Suprapubic skin (tissue), 4 donors: ENCODE measurements at regions not wholly inside any gene's neighbourhood (a gene's known extent, or its start where the extent isn't known, plus 50 kb on each side); places are given as distances from the start of the nearest gene placed in this dataset.

Experiments
- CTCF ChIP-seq, 2 donors: fragments of 200-600 bp in 1 of 2; fragments of 450-650 bp in 1 of 2; sonication (generic) in 1 of 2; IDR thresholded peaks; one replicate each; pipeline ENCODE4 v1.5.1; 2016 to 2019; ENCODE audit warnings: antibody characterized with exemption in 2 of 2, mild to moderate bottlenecking in 1 of 2, moderate library complexity in 1 of 2
- EP300 ChIP-seq: sonication (generic); formaldehyde crosslinking; IDR thresholded peaks from one replicate; pipeline ENCODE4 v1.6.1; 2017; ENCODE audit warnings: antibody characterized with exemption
- POLR2A ChIP-seq, 2 donors: fragments of 450-650 bp; IDR thresholded peaks; one replicate each; pipeline ENCODE4 v1.6.1; 2017; ENCODE audit warnings: antibody characterized with exemption in 2 of 2, mild to moderate bottlenecking in 2 of 2, moderate library complexity in 2 of 2
- POLR2AphosphoS5 ChIP-seq, 3 donors: sonication (generic); formaldehyde crosslinking; IDR thresholded peaks; one replicate each; pipeline ENCODE4 v1.6.1; 2017; ENCODE audit warnings: antibody characterized with exemption in 3 of 3

GRCh38 chr4:36919721-36920120, 324.8 kb upstream of the NWD2 start:
- no peak for TF ChIP-seq CTCF (IDR thresholded peaks at IDR 0.05)
- TF ChIP-seq POLR2A (IDR thresholded peaks at IDR 0.05): no peak
- no peak for TF ChIP-seq POLR2AphosphoS5 (IDR thresholded peaks at IDR 0.05)
- no peak for TF ChIP-seq EP300
